GM19099 (cell line): ENCODE measurements at regions not wholly inside any gene's neighbourhood (a gene's known extent, or its start where the extent isn't known, plus 50 kb on each side); places are given as distances from the start of the nearest gene placed in this dataset.

Experiments
- POLR2A ChIP-seq: IDR thresholded peaks from 3 replicates; pipeline ENCODE4 v1.6.1; 2011; ENCODE audit warnings: low read depth; ENCODE audit not compliant: insufficient read length; ENCODE audit errors: extremely low read depth

GRCh38 chr10:78194050-78194449 lies 160.4 kb downstream of the RPS24 start:
- TF ChIP-seq POLR2A, result no peak

GRCh38 chr10:78194539-78195402 lies 161.1 kb downstream of the RPS24 start:
- no peak for TF ChIP-seq POLR2A

- no peak for TF ChIP-seq POLR2A
These were observed 162.7 kb downstream of the RPS24 start for GRCh38 chr10:78196396-78196795.

GRCh38 chr10:78196964-78197363 lies 163.3 kb downstream of the RPS24 start:
- no peak for TF ChIP-seq POLR2A

GRCh38 chr10:78197628-78198272 lies 164.1 kb downstream of the RPS24 start:
- no peak for TF ChIP-seq POLR2A

GRCh38 chr10:78199005-78199725 lies 165.5 kb downstream of the RPS24 start:
- TF ChIP-seq POLR2A, result no peak

- no peak for TF ChIP-seq POLR2A
These were observed 166.1 kb downstream of the RPS24 start for GRCh38 chr10:78199759-78200158.

GRCh38 chr10:78200686-78201085 lies 167.0 kb downstream of the RPS24 start:
- TF ChIP-seq POLR2A, result no peak

GRCh38 chr10:78202386-78202785 lies 168.7 kb downstream of the RPS24 start:
- no peak for TF ChIP-seq POLR2A

GRCh38 chr10:78203915-78204818 lies 170.5 kb downstream of the RPS24 start:
- TF ChIP-seq POLR2A, result no peak

GRCh38 chr10:78205457-78206016 lies 171.9 kb downstream of the RPS24 start:
- no peak for TF ChIP-seq POLR2A

GRCh38 chr10:78207216-78207615 lies 173.6 kb downstream of the RPS24 start:
- TF ChIP-seq POLR2A, result no peak

- no peak for TF ChIP-seq POLR2A
These were observed 174.1 kb downstream of the RPS24 start for GRCh38 chr10:78207776-78208175.

GRCh38 chr10:78209970-78210369 lies 176.3 kb downstream of the RPS24 start:
- TF ChIP-seq POLR2A, result no peak
